ENCODE measurements at regions not wholly inside any gene's neighbourhood (a gene's known extent, or its start where the extent isn't known, plus 50 kb on each side); places are given as distances from the start of the nearest gene placed in this dataset.

- H3K4me3 ChIP-seq (ENCODE audit: insufficient read depth, low read depth, low read length), result no peak overlapping the region
- DNase-seq, result no peak
- H3K27me3 ChIP-seq (ENCODE audit: control insufficient read depth, insufficient read depth, low read length), result no peaks in the 10 kb centered on the region
- H3K36me3 ChIP-seq (replicated peaks; ENCODE audit: control insufficient read depth, insufficient read depth, low read length), result no peaks in the 10 kb centered on the region
These were observed 407.0 kb downstream of the HTR7 start for GRCh38 chr10:90450797-90451196.

- DNase-seq, result no peak
- Histone ChIP-seq H3K36me3 (replicated peaks; ENCODE audit: control insufficient read depth, insufficient read depth, low read length) (no peaks in the 10 kb centered on the region), H3K27me3 (ENCODE audit: control insufficient read depth, insufficient read depth, low read length) (no peaks in the 10 kb centered on the region), H3K4me3 (ENCODE audit: insufficient read depth, low read depth, low read length) (no peak overlapping the region)
These were observed 406.6 kb downstream of the HTR7 start for GRCh38 chr10:90451283-90451682.

- no peak for DNase-seq
- Histone ChIP-seq H3K27me3 (ENCODE audit: control insufficient read depth, insufficient read depth, low read length) (no peaks in the 10 kb centered on the region), H3K4me3 (ENCODE audit: insufficient read depth, low read depth, low read length) (no peak overlapping the region), H3K36me3 (replicated peaks; ENCODE audit: control insufficient read depth, insufficient read depth, low read length) (no peaks in the 10 kb centered on the region)
These were observed 399.8 kb downstream of the HTR7 start for GRCh38 chr10:90458054-90458453.

GRCh38 chr10:90458571-90458970 lies 399.3 kb downstream of the HTR7 start:
- no peaks in the 10 kb centered on the region for H3K27me3 ChIP-seq (ENCODE audit: control insufficient read depth, insufficient read depth, low read length)
- H3K4me3 ChIP-seq (ENCODE audit: insufficient read depth, low read depth, low read length), result no peak overlapping the region
- no peaks in the 10 kb centered on the region for H3K36me3 ChIP-seq (replicated peaks; ENCODE audit: control insufficient read depth, insufficient read depth, low read length)
- DNase-seq, result no peak

GRCh38 chr10:90461437-90462155 lies 396.2 kb downstream of the HTR7 start:
- no peak for DNase-seq
- Histone ChIP-seq H3K4me3 (ENCODE audit: insufficient read depth, low read depth, low read length) (no peak overlapping the region), H3K27me3 (ENCODE audit: control insufficient read depth, insufficient read depth, low read length) (no peaks in the 10 kb centered on the region), H3K36me3 (replicated peaks; ENCODE audit: control insufficient read depth, insufficient read depth, low read length) (no peaks in the 10 kb centered on the region)

- no peak for DNase-seq
- no peaks in the 10 kb centered on the region for H3K36me3 ChIP-seq (replicated peaks; ENCODE audit: control insufficient read depth, insufficient read depth, low read length)
- H3K4me3 ChIP-seq (ENCODE audit: insufficient read depth, low read depth, low read length), result no peak overlapping the region
- H3K27me3 ChIP-seq (ENCODE audit: control insufficient read depth, insufficient read depth, low read length), result no peaks in the 10 kb centered on the region
These were observed 394.9 kb downstream of the HTR7 start for GRCh38 chr10:90462749-90463470.

GRCh38 chr10:90464329-90464728 lies 393.5 kb downstream of the HTR7 start:
- DNase-seq, result no peak
- no peaks in the 10 kb centered on the region for H3K36me3 ChIP-seq (replicated peaks; ENCODE audit: control insufficient read depth, insufficient read depth, low read length)
- no peaks in the 10 kb centered on the region for H3K27me3 ChIP-seq (ENCODE audit: control insufficient read depth, insufficient read depth, low read length)
- H3K4me3 ChIP-seq (ENCODE audit: insufficient read depth, low read depth, low read length), result no peak overlapping the region

GRCh38 chr10:90470966-90471365 lies 386.9 kb downstream of the HTR7 start:
- no peak overlapping the region for H3K4me3 ChIP-seq (ENCODE audit: insufficient read depth, low read depth, low read length)
- no peak for DNase-seq
- no peaks in the 10 kb centered on the region for H3K27me3 ChIP-seq (ENCODE audit: control insufficient read depth, insufficient read depth, low read length)
- H3K36me3 ChIP-seq (replicated peaks; ENCODE audit: control insufficient read depth, insufficient read depth, low read length), result no peaks in the 10 kb centered on the region

- H3K4me3 ChIP-seq (ENCODE audit: insufficient read depth, low read depth, low read length), result no peak overlapping the region
- no peaks in the 10 kb centered on the region; the same call in 1 of the 2 replicates for H3K27me3 ChIP-seq (ENCODE audit: control insufficient read depth, insufficient read depth, low read length)
- H3K36me3 ChIP-seq (replicated peaks; ENCODE audit: control insufficient read depth, insufficient read depth, low read length), result no peaks in the 10 kb centered on the region
- no peak for DNase-seq
These were observed 377.4 kb downstream of the HTR7 start for GRCh38 chr10:90480466-90480865.

- H3K36me3 ChIP-seq (replicated peaks; ENCODE audit: control insufficient read depth, insufficient read depth, low read length), result no peaks in the 10 kb centered on the region
- DNase-seq, result no peak
- H3K4me3 ChIP-seq (ENCODE audit: insufficient read depth, low read depth, low read length), result no peak overlapping the region
- H3K27me3 ChIP-seq (ENCODE audit: control insufficient read depth, insufficient read depth, low read length), result no peaks in the 10 kb centered on the region; the same call in 1 of the 2 replicates
These were observed 376.4 kb downstream of the HTR7 start for GRCh38 chr10:90481326-90481923.

GRCh38 chr10:90484518-90484917 lies 373.3 kb downstream of the HTR7 start:
- Histone ChIP-seq H3K27me3 (ENCODE audit: control insufficient read depth, insufficient read depth, low read length) (no peaks in the 10 kb centered on the region; the same call in 1 of the 2 replicates), H3K36me3 (replicated peaks; ENCODE audit: control insufficient read depth, insufficient read depth, low read length) (no peaks in the 10 kb centered on the region), H3K4me3 (ENCODE audit: insufficient read depth, low read depth, low read length) (no peak overlapping the region)
- no peak for DNase-seq

GRCh38 chr10:90494183-90494582 lies 363.7 kb downstream of the HTR7 start:
- Histone ChIP-seq H3K4me3 (ENCODE audit: insufficient read depth, low read depth, low read length) (no peak overlapping the region), H3K36me3 (replicated peaks; ENCODE audit: control insufficient read depth, insufficient read depth, low read length) (no peaks in the 10 kb centered on the region), H3K27me3 (ENCODE audit: control insufficient read depth, insufficient read depth, low read length) (no peaks in the 10 kb centered on the region)
- DNase-seq, result no peak

- no peaks in the 10 kb centered on the region for H3K36me3 ChIP-seq (replicated peaks; ENCODE audit: control insufficient read depth, insufficient read depth, low read length)
- no peaks in the 10 kb centered on the region for H3K27me3 ChIP-seq (ENCODE audit: control insufficient read depth, insufficient read depth, low read length)
- no peak overlapping the region for H3K4me3 ChIP-seq (ENCODE audit: insufficient read depth, low read depth, low read length)
- peak; percentile 1 for DNase-seq
These were observed 353.7 kb downstream of the HTR7 start for GRCh38 chr10:90504172-90504571.

- Histone ChIP-seq H3K27me3 (ENCODE audit: control insufficient read depth, insufficient read depth, low read length) (no peaks in the 10 kb centered on the region), H3K36me3 (replicated peaks; ENCODE audit: control insufficient read depth, insufficient read depth, low read length) (no peaks in the 10 kb centered on the region), H3K4me3 (ENCODE audit: insufficient read depth, low read depth, low read length) (no peak overlapping the region)
- DNase-seq, result no peak
These were observed 331.1 kb downstream of the HTR7 start for GRCh38 chr10:90526721-90527120.

- H3K4me3 ChIP-seq (ENCODE audit: insufficient read depth, low read depth, low read length), result no peak overlapping the region
- H3K36me3 ChIP-seq (replicated peaks; ENCODE audit: control insufficient read depth, insufficient read depth, low read length), result no peaks in the 10 kb centered on the region
- no peaks in the 10 kb centered on the region for H3K27me3 ChIP-seq (ENCODE audit: control insufficient read depth, insufficient read depth, low read length)
- no peak for DNase-seq
These were observed 327.3 kb downstream of the HTR7 start for GRCh38 chr10:90530521-90530920.
